ENCODE measurements at regions not wholly inside any gene's neighbourhood (a gene's known extent, or its start where the extent isn't known, plus 50 kb on each side); places are given as distances from the start of the nearest gene placed in this dataset.

GRCh38 chr4:123257591-123257990 lies 139.0 kb upstream of the SPRY1 start:
- no peaks in the 10 kb centered on the region for H3K9me3 Mint-ChIP-seq (ENCODE audit: low read depth)
- H3K4me3 Mint-ChIP-seq = no peak overlapping the region

DNA sequence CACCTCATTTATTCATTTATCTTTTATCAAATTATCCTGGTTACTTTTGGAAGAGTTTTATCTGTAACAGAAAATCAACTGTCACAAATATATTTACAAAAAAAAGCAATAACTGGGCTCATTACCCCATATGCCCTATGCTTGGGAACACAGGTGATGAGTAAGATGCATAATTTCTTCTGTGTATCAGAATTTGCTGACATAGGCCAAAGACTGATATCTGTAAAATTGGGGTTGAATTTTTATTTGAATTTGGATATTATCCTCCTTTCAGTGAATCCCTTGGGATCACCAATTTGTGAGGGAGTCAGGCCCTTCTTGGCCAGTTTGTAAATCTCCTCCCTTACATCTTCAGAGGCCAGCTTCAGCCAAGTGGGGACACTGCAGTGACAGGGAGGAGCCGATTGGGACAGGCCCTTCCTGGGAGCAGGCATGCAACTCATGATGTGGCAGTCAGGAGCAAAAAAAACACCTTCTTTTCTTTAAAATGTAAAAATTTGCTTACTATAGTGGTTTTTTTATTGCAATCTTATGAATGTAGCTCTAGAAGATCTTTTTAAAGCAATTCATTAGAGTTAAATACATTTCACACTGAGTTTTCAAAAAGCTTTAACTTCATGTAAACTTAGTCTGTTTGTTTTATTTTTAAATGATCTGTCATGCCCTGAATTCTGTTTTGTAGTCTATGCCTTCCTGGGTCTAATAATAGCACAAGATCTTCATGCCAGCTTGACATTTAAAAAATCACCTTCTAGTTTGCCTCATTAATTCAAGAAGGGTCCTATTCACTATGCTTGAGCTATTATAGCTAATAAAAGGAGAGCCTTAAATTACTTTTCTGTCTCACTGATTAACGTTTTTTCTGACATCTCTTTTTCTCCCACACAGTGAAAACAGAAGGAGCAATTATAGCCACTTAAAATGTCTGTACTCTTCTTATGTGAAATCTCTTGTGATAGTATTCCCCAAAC lies 136.6 kb upstream of the SPRY1 start:
- H3K36me3 Mint-ChIP-seq = peaks cover 45% of the 10 kb centered on the region
- H3K27ac Mint-ChIP-seq = no peak overlapping the region
- no peaks in the 10 kb centered on the region for H3K4me1 Mint-ChIP-seq (ENCODE audit: low read depth)
- H3K9me3 Mint-ChIP-seq (ENCODE audit: low read depth) = no peaks in the 10 kb centered on the region
- H3K4me3 Mint-ChIP-seq = no peak overlapping the region
- no peaks in the 10 kb centered on the region for H3K27me3 Mint-ChIP-seq

More at GRCh38 chr4:123257591-123257990, 139.0 kb upstream of the SPRY1 start:
- H3K27me3 Mint-ChIP-seq = no peaks in the 10 kb centered on the region
- no peaks in the 10 kb centered on the region for H3K4me1 Mint-ChIP-seq (ENCODE audit: low read depth)
- H3K36me3 Mint-ChIP-seq = peaks cover 34% of the 10 kb centered on the region
- H3K27ac Mint-ChIP-seq = no peak overlapping the region

DNA sequence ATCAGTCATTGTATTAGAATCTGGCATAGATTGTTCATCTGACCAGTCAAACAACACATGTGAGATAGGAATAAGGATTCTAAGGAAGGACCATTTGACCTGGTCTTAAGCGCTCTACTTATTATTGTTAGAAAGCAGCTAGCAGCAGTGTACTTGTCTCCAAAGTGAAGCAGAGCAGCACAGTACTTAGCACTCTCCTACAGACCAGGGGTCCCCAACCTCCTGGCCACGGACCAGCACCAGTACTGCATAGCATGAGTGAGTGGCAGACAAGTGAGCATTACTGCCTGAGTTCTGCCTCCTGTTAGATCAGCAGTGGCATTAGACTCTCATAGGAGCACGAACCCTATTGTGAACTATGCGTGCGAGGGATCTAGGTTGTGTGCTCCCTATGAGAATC lies 135.9 kb upstream of the SPRY1 start:
- Mint-ChIP-seq H3K9me3 (ENCODE audit: low read depth) (no peaks in the 10 kb centered on the region), H3K36me3 (peaks cover 45% of the 10 kb centered on the region), H3K4me1 (ENCODE audit: low read depth) (no peaks in the 10 kb centered on the region), H3K27me3 (no peaks in the 10 kb centered on the region), H3K4me3 (no peak overlapping the region), H3K27ac (no peak overlapping the region)

GRCh38 chr4:123262080-123262479 lies 134.5 kb upstream of the SPRY1 start:
- Mint-ChIP-seq H3K27me3 (no peaks in the 10 kb centered on the region), H3K4me3 (no peak overlapping the region), H3K9me3 (ENCODE audit: low read depth) (no peaks in the 10 kb centered on the region), H3K27ac (no peak overlapping the region), H3K4me1 (ENCODE audit: low read depth) (no peaks in the 10 kb centered on the region), H3K36me3 (peaks cover 33% of the 10 kb centered on the region)

- H3K27me3 Mint-ChIP-seq = no peaks in the 10 kb centered on the region
- no peak overlapping the region for H3K4me3 Mint-ChIP-seq
- H3K4me1 Mint-ChIP-seq (ENCODE audit: low read depth) = no peaks in the 10 kb centered on the region
- H3K27ac Mint-ChIP-seq = no peak overlapping the region
- peaks cover 32% of the 10 kb centered on the region for H3K36me3 Mint-ChIP-seq
- H3K9me3 Mint-ChIP-seq (ENCODE audit: low read depth) = no peaks in the 10 kb centered on the region
Measured at GRCh38 chr4:123265443-123265842, 131.2 kb upstream of the SPRY1 start.

- H3K36me3 Mint-ChIP-seq = peaks cover 30% of the 10 kb centered on the region
- H3K4me3 Mint-ChIP-seq = no peak overlapping the region
- H3K4me1 Mint-ChIP-seq (ENCODE audit: low read depth) = no peaks in the 10 kb centered on the region
- H3K27ac Mint-ChIP-seq = no peak overlapping the region
- no peaks in the 10 kb centered on the region for H3K27me3 Mint-ChIP-seq
- no peaks in the 10 kb centered on the region for H3K9me3 Mint-ChIP-seq (ENCODE audit: low read depth)
Measured at GRCh38 chr4:123266221-123266620, 130.4 kb upstream of the SPRY1 start.

GRCh38 chr4:123278755-123279154 lies 117.8 kb upstream of the SPRY1 start:
- Mint-ChIP-seq H3K36me3 (peaks cover 32% of the 10 kb centered on the region), H3K4me3 (no peak overlapping the region), H3K9me3 (ENCODE audit: low read depth) (peaks cover 15% of the 10 kb centered on the region), H3K27me3 (no peaks in the 10 kb centered on the region), H3K27ac (no peak overlapping the region), H3K4me1 (ENCODE audit: low read depth) (no peaks in the 10 kb centered on the region)

GRCh38 chr4:123283371-123283895 lies 113.2 kb upstream of the SPRY1 start:
- Mint-ChIP-seq H3K27me3 (no peaks in the 10 kb centered on the region), H3K4me3 (no peak overlapping the region), H3K4me1 (ENCODE audit: low read depth) (no peaks in the 10 kb centered on the region), H3K9me3 (ENCODE audit: low read depth) (peaks cover 10% of the 10 kb centered on the region), H3K36me3 (peaks cover 39% of the 10 kb centered on the region), H3K27ac (no peak overlapping the region)

DNA sequence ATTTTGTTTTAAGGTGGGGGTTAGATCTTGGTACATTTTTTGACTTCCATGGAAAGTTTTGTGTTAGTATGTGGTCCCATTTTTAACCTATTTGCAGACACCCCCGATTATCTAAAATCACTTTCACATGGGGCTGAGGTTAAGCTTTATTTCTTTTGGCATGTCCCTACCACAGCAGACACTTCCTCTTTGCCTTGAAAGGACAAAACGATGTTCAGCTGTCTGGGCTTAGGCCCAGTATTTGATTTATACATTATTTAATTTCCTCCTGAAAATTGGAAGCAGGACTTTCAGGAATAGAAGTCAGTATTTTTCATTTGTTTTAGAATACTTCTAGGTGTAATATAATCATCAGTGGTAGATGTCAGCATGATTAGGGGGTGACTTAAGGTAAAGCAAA lies 112.4 kb upstream of the SPRY1 start:
- Mint-ChIP-seq H3K27ac (no peak overlapping the region), H3K4me1 (ENCODE audit: low read depth) (no peaks in the 10 kb centered on the region), H3K36me3 (peaks cover 43% of the 10 kb centered on the region), H3K9me3 (ENCODE audit: low read depth) (peaks cover 15% of the 10 kb centered on the region), H3K27me3 (no peaks in the 10 kb centered on the region), H3K4me3 (no peak overlapping the region)

- peaks cover 65% of the 10 kb centered on the region for H3K36me3 Mint-ChIP-seq
- H3K9me3 Mint-ChIP-seq (ENCODE audit: low read depth) = peaks cover 43% of the 10 kb centered on the region
- H3K4me3 Mint-ChIP-seq = no peak overlapping the region
- no peaks in the 10 kb centered on the region for H3K4me1 Mint-ChIP-seq (ENCODE audit: low read depth)
- no peak overlapping the region for H3K27ac Mint-ChIP-seq
- H3K27me3 Mint-ChIP-seq = no peaks in the 10 kb centered on the region
Measured at GRCh38 chr4:123286903-123287466, 109.6 kb upstream of the SPRY1 start.

DNA sequence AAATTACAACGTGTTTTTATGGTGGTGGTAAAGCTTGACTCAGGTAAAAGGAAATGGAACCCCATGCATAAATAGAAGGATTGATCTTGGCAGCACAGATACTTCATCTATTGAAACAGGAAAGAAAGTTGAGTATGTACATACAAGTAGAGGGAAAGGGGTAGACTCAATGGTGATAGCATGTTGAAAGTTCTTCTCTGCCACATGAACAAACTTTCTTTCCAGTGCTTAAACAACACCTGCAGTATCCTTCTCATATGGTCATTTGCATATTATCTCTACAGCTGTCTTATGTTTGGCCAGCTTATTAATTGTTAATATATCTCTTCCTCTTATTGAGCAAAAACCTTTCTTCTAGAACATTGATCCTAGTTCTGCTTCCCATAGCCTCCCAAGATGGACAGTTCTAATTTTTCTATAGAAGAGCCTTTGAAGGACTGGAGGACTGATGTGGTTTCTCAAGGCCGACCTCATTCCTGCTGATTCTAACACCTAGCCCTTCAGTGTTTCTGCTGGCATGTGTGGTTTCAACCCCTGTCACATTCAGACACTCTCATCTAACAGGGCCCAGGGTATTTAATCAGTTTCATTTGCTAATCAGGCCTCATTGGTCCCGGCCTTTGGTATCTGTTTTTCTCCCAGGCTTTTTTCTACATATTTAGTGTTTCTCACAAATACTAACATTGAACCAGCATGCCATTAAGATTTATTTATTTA lies 108.1 kb upstream of the SPRY1 start:
- no peak overlapping the region for H3K27ac Mint-ChIP-seq
- H3K4me1 Mint-ChIP-seq (ENCODE audit: low read depth) = no peaks in the 10 kb centered on the region
- peaks cover 65% of the 10 kb centered on the region for H3K36me3 Mint-ChIP-seq
- H3K4me3 Mint-ChIP-seq = no peak overlapping the region
- peaks cover 45% of the 10 kb centered on the region for H3K9me3 Mint-ChIP-seq (ENCODE audit: low read depth)
- no peaks in the 10 kb centered on the region for H3K27me3 Mint-ChIP-seq

GRCh38 chr4:123291329-123291728 lies 105.3 kb upstream of the SPRY1 start:
- peaks cover 72% of the 10 kb centered on the region for H3K36me3 Mint-ChIP-seq
- H3K27me3 Mint-ChIP-seq = no peaks in the 10 kb centered on the region
- no peak overlapping the region for H3K27ac Mint-ChIP-seq
- no peaks in the 10 kb centered on the region for H3K4me1 Mint-ChIP-seq (ENCODE audit: low read depth)
- no peak overlapping the region for H3K4me3 Mint-ChIP-seq
- H3K9me3 Mint-ChIP-seq (ENCODE audit: low read depth) = peaks cover 45% of the 10 kb centered on the region

GRCh38 chr4:123297836-123298235 lies 98.8 kb upstream of the SPRY1 start:
- Mint-ChIP-seq H3K27me3 (no peaks in the 10 kb centered on the region), H3K4me3 (no peak overlapping the region), H3K9me3 (ENCODE audit: low read depth) (no peaks in the 10 kb centered on the region), H3K36me3 (peaks cover 37% of the 10 kb centered on the region), H3K27ac (no peak overlapping the region), H3K4me1 (ENCODE audit: low read depth) (no peaks in the 10 kb centered on the region)

GRCh38 chr4:123298261-123298660 lies 98.3 kb upstream of the SPRY1 start:
- no peak overlapping the region for H3K27ac Mint-ChIP-seq
- no peaks in the 10 kb centered on the region for H3K27me3 Mint-ChIP-seq
- no peaks in the 10 kb centered on the region for H3K9me3 Mint-ChIP-seq (ENCODE audit: low read depth)
- peaks cover 37% of the 10 kb centered on the region for H3K36me3 Mint-ChIP-seq
- no peak overlapping the region for H3K4me3 Mint-ChIP-seq
- no peaks in the 10 kb centered on the region for H3K4me1 Mint-ChIP-seq (ENCODE audit: low read depth)

DNA sequence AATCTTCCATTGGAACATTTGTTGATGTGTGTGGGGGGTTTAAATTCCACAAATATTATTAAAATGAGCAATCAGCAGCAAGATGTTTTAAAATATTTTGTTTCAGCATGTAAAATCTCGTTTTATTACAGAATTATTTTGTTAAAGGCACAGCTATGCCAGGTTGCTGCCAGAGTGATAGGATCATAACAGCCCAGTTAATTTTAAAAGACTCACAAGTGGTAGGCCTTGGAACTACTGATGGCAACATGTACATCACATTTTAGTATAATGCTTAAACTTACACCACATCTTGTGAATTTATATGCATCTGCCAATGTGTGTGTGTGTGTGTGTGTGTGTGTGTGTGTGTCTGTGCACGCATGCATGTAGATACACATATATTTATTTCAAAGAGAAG lies 97.8 kb upstream of the SPRY1 start:
- Mint-ChIP-seq H3K36me3 (peaks cover 34% of the 10 kb centered on the region), H3K9me3 (ENCODE audit: low read depth) (no peaks in the 10 kb centered on the region), H3K27ac (no peak overlapping the region), H3K4me3 (no peak overlapping the region), H3K4me1 (ENCODE audit: low read depth) (no peaks in the 10 kb centered on the region), H3K27me3 (no peaks in the 10 kb centered on the region)

Data from activated naive CD8-positive, alpha-beta T cell (primary cell).